ENCODE measurements at regions not wholly inside any gene's neighbourhood (a gene's known extent, or its start where the extent isn't known, plus 50 kb on each side); places are given as distances from the start of the nearest gene placed in this dataset.

DNA sequence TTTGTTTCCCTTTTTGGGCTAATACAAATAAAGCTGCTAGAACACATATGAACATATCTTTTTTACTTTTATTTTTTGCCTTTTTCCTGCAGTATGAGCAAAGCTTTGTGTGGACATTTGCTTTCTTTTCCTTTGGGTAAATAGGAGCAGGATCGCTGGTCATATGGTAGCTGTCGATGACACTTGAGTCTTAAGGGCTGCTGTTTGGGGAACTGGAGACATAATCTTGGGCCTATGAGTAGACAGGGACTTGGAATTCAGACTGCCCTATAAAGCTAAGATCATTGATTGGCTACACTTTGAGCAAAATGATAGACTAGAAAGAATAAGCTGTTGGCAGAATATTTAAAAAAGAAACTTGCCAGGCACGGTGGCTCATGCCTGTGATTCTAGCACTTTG lies 60.9 kb upstream of the ABL1 start:
- no peak for DNase-seq
- peaks cover 5% of the 10 kb centered on the region for H3K36me3 Mint-ChIP-seq
- H3K4me1 Mint-ChIP-seq = peaks cover 23% of the 10 kb centered on the region
- H3K27ac Mint-ChIP-seq = no peak overlapping the region
- no peak overlapping the region for H3K4me3 Mint-ChIP-seq
- H3K9me3 Mint-ChIP-seq = peaks cover 5% of the 10 kb centered on the region
- H3K27me3 Mint-ChIP-seq = no peaks in the 10 kb centered on the region

DNA sequence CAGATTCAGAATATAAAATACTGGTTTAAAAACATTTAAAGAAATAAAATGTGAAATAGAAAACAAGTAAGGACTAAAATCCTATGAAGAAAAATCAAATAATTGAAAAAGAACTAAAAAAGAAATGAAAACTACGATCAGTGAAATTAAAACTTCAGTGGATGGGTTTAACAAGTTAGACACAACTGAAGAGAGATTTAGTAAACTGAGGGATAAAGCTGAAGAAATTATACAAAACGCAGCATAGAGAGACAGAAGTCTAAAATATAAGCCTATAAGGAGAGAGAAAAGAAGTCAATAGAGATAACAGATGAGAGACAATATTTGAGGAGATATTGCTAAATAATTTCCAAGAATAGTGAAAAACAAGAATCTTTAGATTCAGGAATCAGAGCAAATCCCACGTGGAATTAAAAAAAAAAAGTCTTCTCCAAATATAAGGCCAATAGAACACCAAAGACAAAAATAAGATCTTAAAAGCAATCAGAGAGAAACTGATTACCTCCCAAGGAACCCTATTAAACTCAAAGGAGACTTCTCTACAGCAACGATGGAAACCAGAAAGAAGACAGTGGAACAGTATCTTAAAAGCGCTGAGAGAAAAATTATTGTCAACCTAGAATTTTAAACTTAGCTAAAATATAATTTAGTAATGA lies 59.6 kb upstream of the ABL1 start:
- no peak overlapping the region for H3K4me3 Mint-ChIP-seq
- peaks cover 5% of the 10 kb centered on the region for H3K36me3 Mint-ChIP-seq
- H3K9me3 Mint-ChIP-seq = peaks cover 5% of the 10 kb centered on the region
- H3K27ac Mint-ChIP-seq = no peak overlapping the region
- H3K4me1 Mint-ChIP-seq = peaks cover 23% of the 10 kb centered on the region
- DNase-seq = no peak
- no peaks in the 10 kb centered on the region for H3K27me3 Mint-ChIP-seq

DNA sequence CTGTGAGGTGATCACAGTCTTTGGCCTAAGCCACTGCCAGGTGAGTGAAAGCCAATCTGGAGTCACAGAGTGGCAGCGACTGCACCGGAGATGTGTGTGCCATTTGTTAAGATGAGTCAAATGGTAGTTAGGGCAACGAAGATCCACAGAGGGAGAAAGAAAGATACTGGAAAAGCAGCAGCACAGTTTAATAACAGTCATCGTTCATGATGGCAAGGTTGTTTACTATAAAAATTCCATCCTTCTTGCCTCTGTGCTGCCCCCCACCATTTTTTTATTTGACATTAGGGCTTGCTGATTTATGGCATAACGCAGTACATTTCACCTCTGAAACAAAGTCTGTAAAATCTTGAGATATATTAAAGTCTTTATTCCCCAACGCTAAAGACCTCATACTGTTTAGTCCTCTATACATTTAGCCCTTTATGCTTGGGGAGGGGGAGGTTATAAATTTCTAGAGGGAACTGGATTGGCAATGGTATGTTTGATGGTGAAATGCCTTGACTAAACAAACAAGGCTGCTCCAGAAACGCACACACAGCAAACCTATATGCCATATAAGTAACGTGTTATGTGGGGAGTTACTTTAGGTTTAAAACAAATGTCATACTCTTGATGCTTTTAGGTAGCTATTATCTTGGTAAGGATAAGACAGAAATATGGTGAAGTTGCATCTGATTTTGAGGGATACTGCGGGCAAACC lies 55.8 kb upstream of the ABL1 start:
- no peak for DNase-seq
- no peak overlapping the region for H3K27ac Mint-ChIP-seq
- H3K9me3 Mint-ChIP-seq = peaks cover 5% of the 10 kb centered on the region
- no peak overlapping the region for H3K4me3 Mint-ChIP-seq
- peaks cover 27% of the 10 kb centered on the region for H3K4me1 Mint-ChIP-seq
- H3K27me3 Mint-ChIP-seq = no peaks in the 10 kb centered on the region
- H3K36me3 Mint-ChIP-seq = peaks cover 5% of the 10 kb centered on the region

DNA sequence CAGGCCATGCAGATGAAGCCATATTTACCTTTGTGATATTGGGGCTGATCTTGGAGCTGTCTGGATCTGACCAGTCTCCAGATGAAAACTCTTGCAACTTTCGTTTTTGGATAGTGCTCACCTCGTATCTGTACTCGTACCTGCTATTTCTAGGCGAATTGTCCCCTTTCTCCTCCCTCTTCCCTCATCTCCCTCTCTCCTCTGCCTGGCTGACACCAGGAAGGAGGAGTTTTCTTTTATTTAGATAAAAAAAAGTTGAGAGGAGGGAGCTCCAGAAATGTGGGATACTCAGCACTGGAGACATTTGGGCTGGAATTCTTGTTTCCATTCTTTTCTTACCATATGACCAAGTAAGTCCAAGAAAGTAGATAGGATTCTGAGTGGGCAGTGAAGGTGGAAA lies 54.6 kb upstream of the ABL1 start:
- Mint-ChIP-seq H3K27me3 (no peaks in the 10 kb centered on the region), H3K9me3 (peaks cover 4% of the 10 kb centered on the region), H3K27ac (no peak overlapping the region), H3K4me3 (no peak overlapping the region), H3K4me1 (peaks cover 17% of the 10 kb centered on the region), H3K36me3 (peaks cover 3% of the 10 kb centered on the region)
- DNase-seq = no peak

DNA sequence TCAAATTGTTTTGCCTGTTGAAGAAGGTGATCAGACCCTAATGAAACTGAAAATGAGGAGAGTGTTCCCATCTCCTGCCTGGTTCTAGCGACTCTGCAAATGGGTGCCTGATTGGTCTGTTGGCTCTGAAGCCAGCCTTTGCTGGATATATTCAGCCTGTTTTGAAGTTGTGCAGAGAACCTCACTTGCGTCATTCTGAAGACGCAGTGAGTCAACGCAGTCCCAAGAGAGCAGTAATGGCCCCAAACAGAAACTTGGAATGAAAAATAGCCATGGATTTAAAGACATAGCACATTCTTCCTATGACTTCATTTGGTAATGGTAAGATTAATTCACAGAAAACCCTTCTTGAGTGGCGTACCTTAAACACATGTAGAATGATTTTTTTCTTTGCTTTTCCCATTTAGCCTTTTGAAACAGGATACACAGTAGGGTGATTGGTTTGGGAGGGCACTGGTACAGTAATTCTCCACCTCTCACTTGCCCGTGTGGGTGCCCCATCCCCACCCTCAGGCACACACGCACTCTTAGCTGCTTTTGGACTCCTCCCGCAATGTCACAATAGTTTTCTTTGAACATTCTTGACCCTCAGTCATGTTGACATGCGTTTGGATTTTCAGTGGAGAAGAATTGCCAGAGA lies 54.1 kb upstream of the ABL1 start:
- DNase-seq = no peak
- H3K36me3 Mint-ChIP-seq = no peaks in the 10 kb centered on the region
- H3K4me1 Mint-ChIP-seq = peaks cover 14% of the 10 kb centered on the region
- no peak overlapping the region for H3K27ac Mint-ChIP-seq
- no peaks in the 10 kb centered on the region for H3K9me3 Mint-ChIP-seq
- no peaks in the 10 kb centered on the region for H3K27me3 Mint-ChIP-seq
- H3K4me3 Mint-ChIP-seq = no peak overlapping the region

DNA sequence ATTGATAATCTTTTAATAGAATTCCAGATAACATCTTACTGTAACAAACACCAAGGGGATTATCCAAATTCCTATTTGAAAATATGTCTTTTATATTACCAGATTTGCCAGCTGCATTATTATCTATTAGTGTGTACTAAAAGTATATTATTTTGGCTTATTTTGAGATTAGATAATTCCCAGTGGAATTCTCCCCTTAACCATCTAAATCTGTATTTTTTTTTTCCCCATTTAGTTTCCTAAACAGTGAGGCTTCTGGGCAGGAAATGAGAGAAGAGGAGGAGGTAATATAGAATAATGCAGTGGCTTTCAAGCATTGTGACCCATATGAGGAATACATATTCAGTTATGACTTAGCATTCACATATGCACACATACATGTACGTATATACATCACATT lies 53.5 kb upstream of the ABL1 start:
- Mint-ChIP-seq H3K36me3 (no peaks in the 10 kb centered on the region), H3K27ac (no peak overlapping the region), H3K27me3 (no peaks in the 10 kb centered on the region), H3K4me3 (no peak overlapping the region), H3K4me1 (peaks cover 14% of the 10 kb centered on the region), H3K9me3 (no peaks in the 10 kb centered on the region)
- DNase-seq = no peak

DNA sequence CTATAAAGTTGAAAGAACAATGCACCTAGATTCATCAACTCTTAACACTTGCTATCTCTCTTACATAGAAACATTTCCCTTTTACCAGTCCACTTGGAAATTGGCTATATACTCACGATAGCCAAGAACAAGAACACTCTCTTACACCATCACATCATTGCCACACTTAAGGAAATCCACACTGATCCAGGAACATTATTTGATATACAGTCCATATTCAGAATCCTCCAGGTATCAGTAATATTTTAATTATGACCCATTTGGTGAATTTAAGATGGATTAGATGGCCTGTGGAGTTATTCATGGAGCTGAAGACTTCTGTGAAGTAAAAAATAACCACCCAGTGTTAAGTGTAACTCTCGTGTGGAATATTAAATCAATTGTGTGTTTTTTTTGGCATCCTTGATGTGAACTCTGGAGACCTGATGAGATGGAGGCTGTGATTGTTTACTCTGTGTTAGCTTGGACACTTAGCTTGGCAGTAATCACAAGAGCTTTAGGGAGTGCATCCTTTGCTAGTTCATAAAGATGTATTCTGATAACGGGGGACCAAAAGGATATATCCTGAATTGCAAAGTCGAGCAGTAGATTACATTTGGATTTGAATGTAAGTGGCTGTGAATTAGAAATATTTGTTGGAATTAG lies 52.0 kb upstream of the ABL1 start:
- Mint-ChIP-seq H3K4me3 (no peak overlapping the region), H3K36me3 (peaks cover 4% of the 10 kb centered on the region), H3K27me3 (no peaks in the 10 kb centered on the region), H3K4me1 (peaks cover 11% of the 10 kb centered on the region), H3K9me3 (no peaks in the 10 kb centered on the region), H3K27ac (no peak overlapping the region)
- DNase-seq = no peak

DNA sequence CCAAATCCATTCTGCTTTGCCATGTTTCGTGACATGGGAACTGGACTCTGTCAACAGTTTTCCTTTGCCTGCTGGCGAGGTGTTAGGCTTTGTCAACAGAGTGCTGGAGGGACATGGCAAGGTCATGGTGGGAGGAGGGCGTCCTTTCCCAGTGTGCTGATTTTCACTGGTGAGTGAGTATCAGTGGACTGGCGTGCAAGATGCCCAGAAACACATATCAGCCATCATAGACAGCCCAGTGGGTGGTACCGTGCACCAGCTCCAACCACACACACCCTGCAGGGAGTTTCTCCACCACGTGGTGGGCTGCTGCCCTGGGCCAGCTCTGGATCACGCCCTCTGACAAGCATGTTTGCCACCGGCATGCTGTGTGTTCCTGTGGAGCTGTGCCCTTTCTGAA lies 50.0 kb upstream of the ABL1 start:
- H3K27ac Mint-ChIP-seq = no peak overlapping the region
- no peak overlapping the region for H3K4me3 Mint-ChIP-seq
- H3K9me3 Mint-ChIP-seq = peaks cover 7% of the 10 kb centered on the region
- no peak for DNase-seq
- peaks cover 10% of the 10 kb centered on the region for H3K4me1 Mint-ChIP-seq
- peaks cover 19% of the 10 kb centered on the region for H3K36me3 Mint-ChIP-seq
- no peaks in the 10 kb centered on the region for H3K27me3 Mint-ChIP-seq
